Right lobe of liver (tissue), 4 donors: ENCODE measurements at regions not wholly inside any gene's neighbourhood (a gene's known extent, or its start where the extent isn't known, plus 50 kb on each side); places are given as distances from the start of the nearest gene placed in this dataset.

ENCODE experiments used
- CTCF ChIP-seq, 4 donors: fragments of 200-600 bp in 3 of 4; fragments of 450-650 bp in 1 of 4; IDR thresholded peaks; one replicate each; pipeline versions ENCODE4 v1.5.1 to v1.8.0; 2016 to 2022; ENCODE audit warnings: antibody characterized with exemption in 4 of 4, mild to moderate bottlenecking in 2 of 4
- POLR2A ChIP-seq: fragments of 450-650 bp; IDR thresholded peaks from one replicate; pipeline ENCODE4 v1.6.1; 2017; ENCODE audit warnings: antibody characterized with exemption, mild to moderate bottlenecking
- donor health status: DM: no; HTN: no; CAD: no.
- donor health status: DM: no; HTN: no; CAD: no.
- donor health status: DM: no; HTN: yes; CAD: no.

- no peak for TF ChIP-seq CTCF (IDR thresholded peaks at IDR 0.05)
- no peak for TF ChIP-seq POLR2A
These were observed 110.7 kb upstream of the STC2 start for GRCh38 chr5:173438951-173439350.
